ENCODE measurements at regions not wholly inside any gene's neighbourhood (a gene's known extent, or its start where the extent isn't known, plus 50 kb on each side); places are given as distances from the start of the nearest gene placed in this dataset.

GRCh38 chr16:77652399-77652798 is 69.9 kb upstream of the NUDT7 start:
- H3K9ac ChIP-seq (ENCODE audit: low read length) = no peak overlapping the region
- no peaks in the 10 kb centered on the region for H3K27me3 ChIP-seq (replicated peaks; ENCODE audit: insufficient read depth, low read length)
- H3K36me3 ChIP-seq (replicated peaks; ENCODE audit: insufficient read depth, low read length) = no peaks in the 10 kb centered on the region
- H2AFZ ChIP-seq (ENCODE audit: low read length) = no peak overlapping the region
- H3K9me2 ChIP-seq (replicated peaks; ENCODE audit: insufficient read depth, low read length) = no peaks in the 10 kb centered on the region
- H4K20me1 ChIP-seq (ENCODE audit: insufficient read depth, low read length) = no peaks in the 10 kb centered on the region
- H3K4me2 ChIP-seq (ENCODE audit: low read depth, low read length) = no peak overlapping the region
- no peaks in the 10 kb centered on the region for H3K9me3 ChIP-seq (replicated peaks; ENCODE audit: insufficient read depth, low read length)
- no peak overlapping the region for H3K27ac ChIP-seq (ENCODE audit: low read length)
- H3K4me1 ChIP-seq (ENCODE audit: low read length) = no peaks in the 10 kb centered on the region
- H3K4me3 ChIP-seq (ENCODE audit: low read length) = no peak overlapping the region
- no peak for DNase-seq
- H3F3A ChIP-seq (ENCODE audit: insufficient read depth, low read length) = no peaks in the 10 kb centered on the region
- TF ChIP-seq CTCF (IDR thresholded peaks at IDR 0.05; ENCODE audit: low read length) (no peak), EZH2 (optimal IDR thresholded peaks at IDR 0.05; ENCODE audit: low read depth, low read length) (no peak), EZH2phosphoT487 (IDR thresholded peaks at IDR 0.05; ENCODE audit: low read length) (no peak)
- H3K79me2 ChIP-seq (ENCODE audit: low read length) = no peaks in the 10 kb centered on the region

GRCh38 chr16:77657016-77657415 is 65.3 kb upstream of the NUDT7 start:
- Histone ChIP-seq H3K4me1 (ENCODE audit: low read length) (no peaks in the 10 kb centered on the region), H3K79me2 (ENCODE audit: low read length) (no peaks in the 10 kb centered on the region), H3K9ac (ENCODE audit: low read length) (no peak overlapping the region), H3K9me2 (replicated peaks; ENCODE audit: insufficient read depth, low read length) (no peaks in the 10 kb centered on the region), H3K4me3 (ENCODE audit: low read length) (no peak overlapping the region), H3K36me3 (replicated peaks; ENCODE audit: insufficient read depth, low read length) (no peaks in the 10 kb centered on the region), H3K27me3 (replicated peaks; ENCODE audit: insufficient read depth, low read length) (no peaks in the 10 kb centered on the region), H3F3A (ENCODE audit: insufficient read depth, low read length) (no peaks in the 10 kb centered on the region), H3K9me3 (replicated peaks; ENCODE audit: insufficient read depth, low read length) (no peaks in the 10 kb centered on the region), H2AFZ (ENCODE audit: low read length) (no peak overlapping the region), H3K27ac (ENCODE audit: low read length) (no peak overlapping the region), H4K20me1 (ENCODE audit: insufficient read depth, low read length) (no peaks in the 10 kb centered on the region), H3K4me2 (ENCODE audit: low read depth, low read length) (no peak overlapping the region)
- TF ChIP-seq CTCF (IDR thresholded peaks at IDR 0.05; ENCODE audit: low read length) (no peak), EZH2 (optimal IDR thresholded peaks at IDR 0.05; ENCODE audit: low read depth, low read length) (no peak), EZH2phosphoT487 (IDR thresholded peaks at IDR 0.05; ENCODE audit: low read length) (no peak)
- no peak for DNase-seq

DNA sequence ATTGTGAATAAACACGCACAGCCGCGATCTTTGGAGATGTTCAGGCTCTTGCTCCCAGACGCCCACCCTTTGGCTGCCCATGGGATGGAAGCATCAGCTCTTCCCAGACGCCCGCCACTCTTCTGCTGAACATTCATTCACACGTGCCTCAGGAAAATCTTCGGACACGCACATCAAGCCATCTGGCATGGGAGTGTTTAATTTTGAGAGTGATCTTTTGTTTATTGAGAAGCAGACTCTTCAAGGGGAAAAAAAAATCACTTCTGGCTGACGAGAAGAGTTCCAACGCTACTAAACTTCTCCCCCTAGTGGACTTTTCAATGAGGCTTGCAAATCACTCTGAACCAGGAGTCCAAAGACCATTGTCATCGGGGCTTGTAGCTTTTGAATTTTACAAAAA is 62.0 kb upstream of the NUDT7 start:
- H3K9me2 ChIP-seq (replicated peaks; ENCODE audit: insufficient read depth, low read length) = no peaks in the 10 kb centered on the region
- no peaks in the 10 kb centered on the region for H3F3A ChIP-seq (ENCODE audit: insufficient read depth, low read length)
- no peak overlapping the region for H3K4me2 ChIP-seq (ENCODE audit: low read depth, low read length)
- H3K27ac ChIP-seq (ENCODE audit: low read length) = no peak overlapping the region
- no peaks in the 10 kb centered on the region for H3K79me2 ChIP-seq (ENCODE audit: low read length)
- no peaks in the 10 kb centered on the region for H3K36me3 ChIP-seq (replicated peaks; ENCODE audit: insufficient read depth, low read length)
- no peaks in the 10 kb centered on the region for H3K27me3 ChIP-seq (replicated peaks; ENCODE audit: insufficient read depth, low read length)
- no peak overlapping the region for H3K9ac ChIP-seq (ENCODE audit: low read length)
- H3K4me1 ChIP-seq (ENCODE audit: low read length) = no peaks in the 10 kb centered on the region
- H3K4me3 ChIP-seq (ENCODE audit: low read length) = no peak overlapping the region
- H4K20me1 ChIP-seq (ENCODE audit: insufficient read depth, low read length) = no peaks in the 10 kb centered on the region
- TF ChIP-seq CTCF (IDR thresholded peaks at IDR 0.05; ENCODE audit: low read length) (peak; percentile 39), EZH2phosphoT487 (IDR thresholded peaks at IDR 0.05; ENCODE audit: low read length) (no peak)
- H2AFZ ChIP-seq (ENCODE audit: low read length) = no peak overlapping the region
- no peaks in the 10 kb centered on the region for H3K9me3 ChIP-seq (replicated peaks; ENCODE audit: insufficient read depth, low read length)
- DNase-seq = no peak
